COLO829 (cell line): ENCODE measurements at regions not wholly inside any gene's neighbourhood (a gene's known extent, or its start where the extent isn't known, plus 50 kb on each side); places are given as distances from the start of the nearest gene placed in this dataset.

Experiments used
- DNase-seq: peaks from one replicate; pipeline ENCODE4 v3.0.0; 2012; ENCODE audit warnings: low spot score

- no peak for DNase-seq
Observed at GRCh38 chr2:176540995-176541394, 271.8 kb downstream of the MTX2 start.

- no peak for DNase-seq
Observed at GRCh38 chr2:176542476-176542875, 273.2 kb downstream of the MTX2 start.

GRCh38 chr2:176544557-176544956 is 275.3 kb downstream of the MTX2 start:
- DNase-seq, result no peak

- peak; percentile 96 for DNase-seq
Observed at GRCh38 chr2:176544991-176545956, 276.0 kb downstream of the MTX2 start.

- DNase-seq, result no peak
Observed at GRCh38 chr2:176546550-176546949, 277.3 kb downstream of the MTX2 start.

GRCh38 chr2:176552501-176553135 is 283.4 kb downstream of the MTX2 start:
- no peak for DNase-seq

- DNase-seq, result peak; percentile 63
Observed at GRCh38 chr2:176553685-176554100, 284.5 kb downstream of the MTX2 start.

- DNase-seq, result peak; percentile 68
Observed at GRCh38 chr2:176554101-176555048, 285.1 kb downstream of the MTX2 start.

GRCh38 chr2:176555112-176555511 is 285.9 kb downstream of the MTX2 start:
- no peak for DNase-seq

GRCh38 chr2:176555781-176556180 is 286.5 kb downstream of the MTX2 start:
- no peak for DNase-seq

- DNase-seq, result no peak
Observed at GRCh38 chr2:176556373-176556772, 287.1 kb downstream of the MTX2 start.

- DNase-seq, result no peak
Observed at GRCh38 chr2:176557821-176558220, 288.6 kb downstream of the MTX2 start.

GRCh38 chr2:176558574-176559140 is 289.4 kb downstream of the MTX2 start:
- DNase-seq, result no peak

- DNase-seq, result no peak
Observed at GRCh38 chr2:176560296-176560695, 291.1 kb downstream of the MTX2 start.

GRCh38 chr2:176561706-176562105 is 292.5 kb downstream of the MTX2 start:
- DNase-seq, result peak; percentile 51

GRCh38 chr2:176562359-176563078 is 293.3 kb downstream of the MTX2 start:
- no peak for DNase-seq

- DNase-seq, result no peak
Observed at GRCh38 chr2:176565641-176566323, 296.5 kb downstream of the MTX2 start.

- DNase-seq, result no peak
Observed at GRCh38 chr2:176566496-176566895, 297.3 kb downstream of the MTX2 start.

- DNase-seq, result no peak
Observed at GRCh38 chr2:176566961-176567360, 297.7 kb downstream of the MTX2 start.

GRCh38 chr2:176567361-176567760 is 298.1 kb downstream of the MTX2 start:
- DNase-seq, result no peak
